Fibroblast of skin of right quadriceps (primary cell): ENCODE measurements at regions not wholly inside any gene's neighbourhood (a gene's known extent, or its start where the extent isn't known, plus 50 kb on each side); places are given as distances from the start of the nearest gene placed in this dataset.
"Not testable (repeated sequence)": the region's sequence is repeated elsewhere in the genome, so short reads cannot be mapped to it uniquely, and the experiment has no call there.

Experiments used
- DNase-seq: peaks from one replicate; pipeline ENCODE4 v3.0.0-alpha.2; 2013

DNA sequence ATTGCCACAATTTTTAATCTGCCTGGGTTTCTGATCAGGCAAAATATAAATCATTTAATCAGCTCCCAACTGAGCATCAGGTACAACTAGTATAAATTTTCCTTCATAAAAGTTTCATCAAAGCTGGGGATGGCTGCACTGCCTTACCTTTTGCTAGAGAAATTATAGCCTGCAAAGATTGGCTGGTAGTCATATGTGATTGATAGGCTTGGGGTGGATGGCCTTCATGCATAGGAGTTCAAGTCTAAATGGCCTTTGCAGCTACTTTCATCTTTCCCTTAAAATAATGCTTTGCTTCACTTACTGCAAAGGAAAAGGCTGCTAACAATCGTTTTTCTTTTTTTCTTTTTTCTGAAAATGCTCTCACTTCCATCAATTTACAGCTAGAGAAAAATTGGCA lies 739.7 kb downstream of the CENPC start:
- no peak for DNase-seq

DNA sequence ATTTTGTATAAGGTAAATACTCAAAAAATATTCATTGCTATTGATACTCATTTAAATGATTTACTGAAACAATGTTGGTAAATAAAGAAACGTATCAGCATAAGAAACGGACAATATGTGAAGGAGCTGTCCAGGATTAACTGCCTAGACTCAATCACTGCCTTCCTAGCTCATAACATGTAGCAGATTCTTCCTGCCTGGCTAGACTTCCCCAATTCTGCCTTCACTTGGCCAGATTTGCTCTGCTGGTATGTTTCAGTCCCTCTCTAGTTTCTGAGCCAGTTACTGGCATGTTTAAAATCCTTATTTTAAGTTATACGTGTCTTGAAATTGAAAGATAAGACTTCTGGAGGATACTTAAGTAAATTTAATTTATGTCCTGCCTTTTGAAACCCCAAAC lies 740.3 kb downstream of the CENPC start:
- no peak for DNase-seq

DNA sequence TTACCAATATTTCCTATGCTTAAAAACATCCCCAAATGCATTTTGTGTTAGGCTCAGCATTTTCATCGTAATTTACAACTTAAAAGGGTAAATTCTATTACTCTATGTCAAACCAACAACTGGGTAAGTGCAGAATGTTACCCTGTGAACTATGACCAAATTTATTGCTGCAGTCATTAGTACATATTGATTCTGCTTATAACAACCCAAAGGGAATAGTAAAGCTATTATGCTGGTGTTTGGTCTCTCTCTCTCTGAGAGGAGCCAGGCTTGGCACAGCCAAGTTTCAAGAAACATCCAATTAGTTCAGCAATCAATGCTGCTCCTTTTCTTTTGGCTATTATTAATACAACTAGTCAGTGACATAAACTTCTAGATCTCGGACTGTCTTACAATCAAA lies 747.7 kb downstream of the CENPC start:
- no peak for DNase-seq

DNA sequence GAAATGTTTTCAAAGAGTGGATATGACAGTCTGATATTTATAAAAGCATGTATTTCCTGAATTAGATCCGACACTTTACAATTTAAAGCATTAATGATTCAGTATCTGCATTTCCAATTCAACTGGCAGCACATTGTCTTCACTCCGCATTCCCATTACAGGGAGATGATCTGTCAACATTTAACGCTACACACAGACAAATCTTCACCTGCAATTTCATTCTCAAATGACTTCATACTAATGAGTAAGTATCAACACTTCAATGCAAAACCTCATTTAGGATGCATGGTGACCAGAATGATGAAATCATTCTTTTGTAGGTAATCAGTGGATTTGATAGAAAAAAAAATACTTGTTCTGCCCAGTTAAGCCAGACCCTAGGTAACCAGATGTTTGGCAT lies 749.6 kb downstream of the CENPC start:
- DNase-seq: no peak

DNA sequence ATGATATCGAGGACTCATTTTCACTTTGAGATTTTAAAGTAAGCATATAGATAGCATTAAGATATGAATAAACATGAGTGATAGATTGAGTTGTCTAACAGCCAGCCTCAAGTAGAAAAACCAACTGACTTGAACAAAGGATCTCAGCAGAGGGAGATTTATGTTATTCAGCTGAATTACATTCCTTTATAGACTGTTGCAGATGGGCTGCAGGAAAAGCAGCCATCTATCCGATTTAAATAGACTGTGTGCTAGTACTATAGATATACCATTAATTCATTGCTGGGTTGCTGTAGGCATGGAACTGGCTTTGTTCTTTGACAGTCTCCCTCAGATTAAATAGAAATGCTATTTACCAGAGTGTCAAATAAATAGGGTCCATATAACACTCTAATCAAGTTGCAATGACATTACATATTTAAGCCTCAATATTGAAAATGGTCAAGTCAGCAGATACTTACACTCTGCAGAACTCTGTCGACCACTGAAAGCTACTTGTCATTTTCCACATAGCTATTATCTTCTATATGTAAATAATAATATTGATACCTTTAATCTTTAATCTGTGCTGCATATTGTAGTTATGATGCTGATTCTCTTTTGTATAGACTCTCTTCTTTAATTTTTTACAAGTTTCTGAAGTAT lies 750.8 kb downstream of the CENPC start:
- no peak for DNase-seq

DNA sequence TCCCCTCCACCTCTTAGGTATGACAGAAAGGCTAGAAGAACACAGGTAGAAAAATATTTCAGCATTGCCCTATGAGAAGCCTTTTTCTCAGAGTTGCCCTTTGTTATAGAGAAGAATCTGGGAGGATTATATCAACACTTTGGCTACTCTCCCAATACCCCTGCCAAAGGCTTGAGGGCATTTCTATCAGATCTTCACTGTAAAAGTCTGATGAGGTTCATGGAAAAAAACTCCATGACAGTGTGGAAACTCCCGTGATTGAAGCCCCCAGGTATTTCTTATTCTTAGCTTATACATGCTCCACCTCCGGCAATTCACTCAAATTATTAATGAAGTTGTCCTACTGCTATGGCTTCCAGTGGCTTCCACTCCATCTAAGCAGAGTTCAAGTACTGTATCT lies 753.6 kb downstream of the CENPC start:
- no peak for DNase-seq

DNA sequence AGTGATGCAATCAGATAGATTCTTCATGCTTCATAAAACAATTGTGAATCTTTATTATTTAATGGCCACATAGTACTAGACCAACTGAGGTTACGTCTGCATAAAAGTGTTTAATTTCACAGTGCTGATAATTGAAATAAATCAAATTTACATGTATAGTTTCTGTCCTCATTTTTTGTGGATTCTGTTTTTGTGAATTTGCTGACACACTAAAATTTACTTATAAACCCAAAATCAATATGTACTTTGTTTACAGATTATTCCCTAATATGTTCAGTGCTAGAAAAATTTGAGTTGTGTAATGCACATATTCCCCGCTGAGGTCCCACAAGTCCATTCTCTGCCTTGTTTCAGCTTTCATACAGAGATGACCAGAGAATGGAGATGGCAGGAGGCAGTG lies 759.8 kb downstream of the CENPC start:
- DNase-seq: no peak

DNA sequence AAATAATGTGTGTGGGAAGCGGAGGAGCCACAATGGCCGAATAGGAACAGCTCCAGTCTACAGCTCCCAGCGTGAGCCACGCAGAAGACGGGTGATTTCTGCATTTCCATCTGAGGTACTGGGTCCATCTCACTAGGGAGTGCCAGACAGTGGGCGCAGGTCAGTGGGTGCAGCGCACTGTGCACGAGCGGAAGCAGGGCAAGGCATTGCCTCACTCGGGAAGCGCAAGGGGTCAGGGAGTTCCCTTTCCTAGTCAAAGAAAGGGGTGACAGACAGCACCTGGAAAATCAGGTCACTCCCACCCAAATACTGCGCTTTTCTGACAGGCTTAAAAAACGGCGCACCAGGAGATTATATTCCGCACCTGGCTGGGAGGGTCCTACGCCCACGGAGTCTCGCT lies 762.6 kb downstream of the CENPC start:
- DNase-seq: not testable (repeated sequence)

DNA sequence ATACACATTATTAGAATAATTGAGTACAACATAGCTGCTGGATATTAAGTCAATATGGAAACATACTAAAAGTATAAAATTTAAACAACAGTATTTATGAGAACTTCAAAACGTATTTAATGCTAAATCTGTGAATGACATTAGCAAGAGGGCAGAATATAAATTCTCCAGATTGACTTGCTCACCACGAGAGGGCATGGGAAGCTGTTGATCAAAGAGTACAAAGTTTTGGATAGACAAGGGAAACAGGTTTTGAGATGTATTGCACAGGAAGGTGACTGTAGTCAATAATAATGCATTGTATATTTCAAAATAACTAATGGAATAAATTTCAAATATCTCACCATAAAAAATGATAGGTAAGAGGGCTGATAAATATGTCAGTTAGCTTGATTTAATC lies 768.2 kb downstream of the CENPC start:
- no peak for DNase-seq

DNA sequence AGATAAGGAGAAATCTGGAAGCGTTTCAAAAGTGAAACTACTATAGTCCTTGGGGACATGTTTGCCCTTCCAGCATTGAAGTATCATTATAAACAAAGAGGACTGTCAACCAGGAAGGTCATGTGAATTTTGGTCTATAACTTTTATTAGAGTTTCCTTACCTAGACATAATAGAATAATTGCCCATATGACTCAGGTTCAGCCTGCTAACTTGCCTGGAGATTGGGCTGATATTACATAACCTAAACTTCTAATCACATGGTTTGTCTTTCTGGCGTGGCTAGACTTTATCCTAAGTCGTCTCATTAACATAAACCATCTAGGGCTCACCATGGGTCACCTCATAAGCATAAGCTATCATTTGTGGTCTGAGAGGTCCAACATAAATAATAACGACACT lies 775.9 kb downstream of the CENPC start:
- DNase-seq: no peak

DNA sequence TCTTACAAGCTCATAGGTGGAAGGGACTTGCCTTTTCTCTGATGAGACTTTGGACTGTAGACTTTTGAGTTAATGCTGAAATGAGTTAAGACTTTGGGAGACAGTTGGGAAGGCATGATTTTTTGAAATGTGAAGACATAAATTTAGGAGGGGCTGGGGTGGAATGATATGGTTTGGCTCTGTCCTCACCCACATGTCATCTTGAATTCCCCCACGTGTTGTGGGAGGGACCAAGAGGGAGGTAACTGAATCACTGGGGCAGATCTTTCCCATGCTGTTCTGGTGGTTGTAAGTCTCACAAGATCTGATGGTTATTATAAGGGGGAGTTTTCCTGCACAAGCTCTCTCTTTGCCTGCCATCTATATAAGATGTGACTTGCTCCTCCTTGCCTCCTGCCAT lies 777.9 kb downstream of the CENPC start:
- no peak for DNase-seq

DNA sequence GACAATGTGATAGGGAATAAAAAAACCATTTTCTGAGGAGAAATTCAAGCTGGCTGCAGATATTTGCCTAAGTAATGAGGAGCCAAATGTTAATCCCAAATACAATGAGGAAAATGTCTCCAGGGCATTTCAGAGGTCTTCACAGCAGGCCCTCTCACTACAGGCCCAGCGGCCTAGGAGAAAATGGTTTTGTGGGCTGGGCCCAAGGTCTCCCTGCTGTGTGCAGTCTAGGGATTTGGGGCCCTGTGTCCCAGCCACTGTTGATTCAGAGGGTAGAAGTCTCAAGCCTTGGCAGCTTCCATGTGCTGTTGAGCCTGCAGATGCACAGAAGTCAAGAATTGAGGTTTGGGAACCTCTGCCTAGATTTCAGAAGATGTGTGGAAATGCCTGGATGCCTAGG lies 778.7 kb downstream of the CENPC start:
- DNase-seq: no peak

DNA sequence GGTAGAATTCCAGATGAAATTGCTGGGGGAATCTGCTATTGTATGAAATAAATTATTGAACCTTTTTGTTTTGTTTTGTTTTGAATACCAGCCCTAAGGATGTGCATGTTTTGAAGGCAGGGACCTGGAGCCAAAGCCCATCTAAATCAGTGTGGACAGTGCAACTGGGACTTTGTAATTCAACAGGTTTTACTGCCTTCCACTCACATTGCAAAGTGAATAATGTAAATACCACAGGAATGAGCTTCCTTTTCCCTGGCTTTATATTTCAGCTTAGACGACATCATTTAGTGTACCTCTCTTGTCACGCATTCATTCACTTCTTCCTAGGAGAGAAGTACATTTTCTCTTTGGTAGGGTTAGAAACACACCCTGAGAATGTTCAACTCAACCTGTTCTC lies 795.0 kb downstream of the CENPC start:
- DNase-seq: peak; percentile 5

DNA sequence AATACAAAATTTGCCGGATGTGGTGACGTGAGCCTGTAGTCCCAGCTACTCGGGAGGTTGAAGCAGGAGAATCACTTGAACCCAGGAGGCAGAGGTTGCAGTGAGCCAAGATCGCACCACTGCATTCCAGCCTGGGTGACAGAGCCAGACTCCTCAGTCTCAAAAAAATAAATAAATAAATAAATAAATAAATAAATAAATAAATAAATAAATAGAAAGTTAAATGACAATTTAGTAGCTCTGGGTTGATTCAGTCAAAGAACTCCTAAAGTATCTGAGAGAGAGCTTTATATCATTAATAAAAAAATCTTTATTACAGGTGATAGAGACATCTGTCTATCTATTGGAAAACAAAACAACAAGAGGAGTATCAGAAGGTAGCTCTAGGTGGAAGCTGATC lies 798.4 kb downstream of the CENPC start:
- not testable (repeated sequence) for DNase-seq

DNA sequence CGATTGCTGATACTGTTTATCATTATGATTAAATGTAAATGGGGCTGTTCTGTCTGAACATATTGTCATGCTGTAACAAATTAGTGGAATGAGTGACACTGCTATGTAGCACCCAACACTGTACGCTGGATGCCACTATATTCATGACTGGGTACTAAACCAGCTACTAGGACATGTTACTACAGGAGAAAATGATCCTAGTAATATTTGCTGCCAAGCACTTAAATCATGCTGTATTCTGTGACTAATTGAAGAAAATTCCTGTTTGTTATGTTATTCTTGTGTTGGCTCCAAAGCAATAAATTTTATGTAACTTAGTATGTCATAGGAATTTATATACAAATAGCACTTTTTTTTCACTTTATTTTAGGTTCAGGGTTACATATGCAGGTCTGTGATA lies 804.2 kb downstream of the CENPC start:
- DNase-seq: peak; percentile 1

DNA sequence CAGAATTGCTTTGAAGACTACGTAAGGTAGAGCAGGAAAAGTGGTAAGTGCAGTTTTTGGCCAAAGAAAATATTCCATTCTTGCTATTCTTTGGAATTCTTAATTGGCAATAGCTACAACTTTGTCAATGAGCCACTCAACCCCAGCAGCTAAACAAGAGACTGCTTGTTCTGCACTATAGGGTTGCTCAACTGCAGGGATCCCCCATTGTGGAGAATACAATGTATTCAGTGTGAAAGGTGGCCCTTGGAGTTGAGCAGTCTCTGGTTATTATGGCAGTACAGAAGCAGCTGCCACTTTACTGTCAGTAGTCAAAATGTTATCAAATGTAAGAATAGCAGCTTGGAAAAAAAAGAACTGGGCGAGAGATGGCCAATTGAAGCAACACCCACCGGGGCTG lies 808.7 kb downstream of the CENPC start:
- DNase-seq: no peak

DNA sequence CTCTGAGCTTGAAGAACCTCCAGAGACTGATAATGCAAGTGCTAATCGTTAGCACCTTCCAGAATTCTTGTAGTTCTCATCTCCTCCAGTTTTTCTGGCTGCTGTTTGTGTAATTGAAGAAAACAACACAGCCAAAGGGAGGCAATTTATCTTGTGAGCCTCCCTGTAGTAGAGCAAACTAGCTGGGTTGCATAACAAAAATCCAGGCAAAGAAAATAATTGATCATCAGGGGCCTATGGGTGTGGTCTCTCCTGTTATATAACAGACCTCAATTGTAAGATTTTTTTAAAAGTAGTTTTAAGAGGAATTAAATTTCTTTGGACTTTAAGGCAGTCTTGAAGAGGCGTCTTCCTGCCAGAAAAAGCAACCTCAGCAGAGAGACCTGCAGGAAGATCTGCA lies 817.0 kb downstream of the CENPC start:
- no peak for DNase-seq

DNA sequence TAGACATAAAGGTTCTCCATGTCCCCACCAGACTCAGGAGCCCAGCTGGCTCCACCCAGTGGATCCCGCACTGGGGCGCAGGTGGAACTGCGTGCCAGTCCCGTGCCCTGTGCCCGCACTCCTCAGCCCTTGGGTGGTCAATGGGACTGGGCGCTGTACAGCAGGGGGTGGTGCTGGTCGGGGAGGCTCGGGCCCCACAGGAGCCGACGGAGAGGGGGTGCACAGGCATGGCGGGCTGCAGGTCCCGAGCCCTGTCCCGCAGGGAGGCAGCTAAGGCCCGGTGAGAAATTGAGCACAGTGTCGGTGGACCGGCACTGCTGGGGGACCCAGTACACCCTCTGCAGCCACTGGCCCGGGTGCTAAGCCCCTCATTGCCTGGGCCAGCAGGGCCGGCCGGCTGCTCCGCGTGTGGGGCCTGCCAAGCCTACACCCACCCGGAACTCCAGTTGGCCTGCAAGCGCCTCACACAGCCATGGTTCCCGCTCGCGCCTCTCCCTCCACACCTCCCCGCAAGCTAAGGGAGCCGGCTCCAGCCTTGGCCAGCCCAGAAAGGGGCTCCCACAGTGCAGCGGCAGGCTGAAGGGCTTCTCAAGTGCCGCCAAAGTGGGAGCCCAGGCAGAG lies 832.9 kb downstream of the CENPC start:
- not testable (repeated sequence) for DNase-seq

DNA sequence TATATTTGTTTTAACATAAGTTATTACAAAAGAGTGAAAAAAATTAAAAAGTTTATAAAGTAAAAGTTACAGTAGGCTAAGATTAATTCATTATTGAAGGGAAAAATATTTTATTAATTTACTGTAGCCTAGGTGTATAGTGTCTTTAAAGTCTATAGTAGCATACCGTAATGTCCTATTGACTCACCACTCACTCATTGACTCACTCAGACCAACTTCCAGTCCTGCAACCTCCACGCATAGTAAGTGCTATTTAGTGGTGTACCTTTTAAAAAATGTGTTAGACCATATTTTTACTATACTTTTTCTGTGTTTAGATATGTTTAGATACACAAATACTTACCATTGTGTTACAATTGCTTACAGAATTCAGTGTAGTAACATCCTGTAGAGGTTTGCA lies 841.1 kb downstream of the CENPC start:
- DNase-seq: no peak

DNA sequence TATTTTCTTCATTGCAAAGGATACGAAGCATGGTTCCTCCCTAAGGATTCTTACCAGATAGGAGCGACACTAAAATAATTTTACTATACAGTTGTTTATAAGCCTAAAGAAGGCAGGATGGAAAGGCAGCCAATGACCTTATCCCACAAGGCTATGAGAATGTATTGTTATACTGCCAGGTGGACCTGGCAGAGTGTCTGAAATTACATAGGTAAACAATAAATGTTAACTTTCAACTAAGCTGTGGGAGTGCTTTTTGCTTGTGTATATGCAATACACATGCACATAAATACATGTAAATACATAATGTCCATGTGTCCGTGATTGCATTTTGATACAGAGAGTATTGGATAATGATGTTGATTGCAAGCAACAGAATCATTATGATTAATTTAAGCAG lies 850.6 kb downstream of the CENPC start:
- DNase-seq: no peak

DNA sequence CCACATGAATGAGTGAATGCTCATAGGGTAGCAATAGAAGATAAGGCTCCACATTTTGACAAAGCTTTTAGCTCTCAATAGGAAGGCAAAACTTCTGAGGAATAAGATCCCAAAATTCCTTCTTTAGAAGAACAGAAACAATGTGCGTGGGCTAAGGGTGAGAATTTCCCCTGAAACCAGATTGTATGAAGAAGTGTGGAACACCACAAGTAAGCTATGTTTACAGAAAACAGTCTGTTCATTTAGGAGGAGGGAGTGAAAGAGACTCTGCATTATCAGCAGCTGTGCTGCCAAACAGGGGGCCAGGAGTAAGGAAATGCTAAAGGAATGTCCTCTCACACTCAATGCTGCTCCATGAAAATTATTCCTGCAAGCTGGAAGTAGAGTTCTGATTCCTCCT lies 851.6 kb downstream of the CENPC start:
- DNase-seq: no peak

DNA sequence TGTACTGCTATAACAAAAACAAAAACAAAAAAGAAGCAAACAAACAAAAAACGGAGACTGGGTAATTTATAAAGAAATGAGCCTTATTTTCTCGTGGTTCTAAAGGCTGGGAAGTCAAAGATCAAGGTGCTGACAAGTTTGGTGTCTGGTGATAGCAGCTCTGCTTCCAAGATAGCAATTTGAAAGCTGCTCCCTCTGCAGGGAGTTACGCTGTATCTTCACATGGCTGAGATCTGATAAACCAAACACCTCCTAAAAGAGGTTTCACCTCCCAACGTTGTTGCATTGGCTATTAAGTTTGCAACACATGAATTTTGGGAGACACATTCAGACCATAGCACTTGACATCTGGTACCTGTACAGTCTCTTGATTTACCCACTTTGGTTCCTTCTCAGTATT lies 854.2 kb downstream of the CENPC start:
- DNase-seq: no peak

DNA sequence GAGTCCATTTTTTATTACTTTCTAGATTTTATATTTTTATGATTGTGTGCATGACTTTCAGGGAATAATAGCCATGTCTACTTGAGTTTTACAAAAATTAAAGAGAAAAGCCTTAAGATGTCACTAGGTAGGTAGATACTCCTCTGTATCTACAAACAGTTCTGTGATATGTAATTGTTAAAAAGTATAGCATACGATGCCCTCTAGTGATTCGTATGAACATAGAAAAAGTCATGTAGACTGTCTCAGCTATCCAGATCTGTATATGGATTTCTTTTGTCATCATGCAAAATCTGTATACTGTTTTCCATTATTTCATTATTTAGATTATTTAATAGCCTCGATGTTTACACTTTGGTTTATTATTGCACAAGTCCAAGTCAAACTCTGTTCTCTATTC lies 856.6 kb downstream of the CENPC start:
- peak; percentile 25 for DNase-seq

DNA sequence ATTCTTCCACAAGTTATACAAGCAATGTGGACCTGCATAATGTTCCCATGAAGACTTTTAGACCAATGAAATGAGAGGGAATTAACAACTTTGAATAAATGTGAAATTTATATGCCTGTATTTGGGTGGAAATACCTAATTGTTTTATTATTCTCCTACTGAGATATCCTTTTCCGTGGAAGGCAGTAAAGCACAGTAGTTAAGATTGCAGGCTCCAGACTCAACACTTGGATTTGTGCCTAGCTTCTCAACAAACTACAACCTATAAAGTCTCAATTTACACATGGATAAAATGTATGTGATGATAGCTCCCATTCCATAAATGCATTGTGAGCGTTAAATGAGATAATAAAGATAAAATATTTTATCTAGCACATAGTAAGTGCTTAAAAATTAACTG lies 857.8 kb downstream of the CENPC start:
- DNase-seq: no peak

DNA sequence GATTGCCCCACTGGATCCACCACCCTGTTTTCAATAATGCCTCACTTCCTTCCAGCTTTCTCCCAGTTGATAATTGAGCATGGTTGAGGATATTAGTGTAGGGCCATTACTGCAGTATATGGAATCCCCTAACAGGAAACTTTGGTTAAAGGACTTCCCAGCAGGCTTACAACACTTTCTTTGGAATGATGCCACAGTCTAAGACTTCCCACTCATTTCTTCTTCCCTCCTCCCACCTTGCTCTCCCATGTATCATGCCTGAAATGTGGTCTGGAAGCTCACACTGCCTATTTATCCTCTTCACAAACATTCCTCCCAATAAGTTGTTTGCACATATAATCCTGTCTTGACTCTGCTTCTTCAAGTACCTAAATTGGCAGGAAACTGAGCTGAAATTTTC lies 863.3 kb downstream of the CENPC start:
- peak; percentile 33 for DNase-seq
